ENCODE measurements at regions not wholly inside any gene's neighbourhood (a gene's known extent, or its start where the extent isn't known, plus 50 kb on each side); places are given as distances from the start of the nearest gene placed in this dataset.

DNA sequence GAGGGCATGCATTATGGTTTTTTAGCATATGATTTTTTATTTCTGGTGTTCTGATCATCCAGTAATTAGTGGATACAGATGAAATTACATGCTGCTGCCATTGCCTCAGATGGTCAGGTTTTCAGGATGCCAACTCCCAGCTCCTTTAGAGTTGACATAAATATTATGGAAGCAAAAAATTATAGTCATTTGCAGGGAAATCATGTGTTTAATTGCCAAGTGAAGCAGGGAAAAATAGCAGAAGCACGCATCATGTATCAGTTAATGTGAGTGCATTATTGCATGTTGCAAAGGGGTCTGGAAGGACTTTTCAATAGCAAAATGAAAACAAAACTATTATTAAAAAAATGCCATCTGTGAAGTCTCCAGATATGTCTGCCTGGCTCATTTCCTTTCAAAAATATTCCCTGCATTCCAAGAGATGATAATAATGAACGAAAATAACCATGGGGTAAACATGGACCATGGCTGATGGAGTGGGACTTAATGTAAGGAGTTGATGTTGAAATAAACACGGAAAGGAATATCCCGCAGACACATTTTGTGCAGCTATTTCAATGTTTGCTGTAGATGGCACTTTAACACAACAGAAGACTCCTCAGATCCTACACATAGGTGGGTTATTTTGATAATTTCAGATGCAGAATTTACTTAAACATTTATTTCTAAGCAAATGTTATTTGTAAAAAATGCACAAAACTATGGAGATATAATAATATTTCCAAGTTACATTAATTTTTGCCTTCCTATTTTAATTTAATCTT, 87.7 kb upstream of the DYNAP start:
- TF ChIP-seq POLR2A (IDR thresholded peaks at IDR 0.05), result no peak
- TF ChIP-seq, protein P1, sequence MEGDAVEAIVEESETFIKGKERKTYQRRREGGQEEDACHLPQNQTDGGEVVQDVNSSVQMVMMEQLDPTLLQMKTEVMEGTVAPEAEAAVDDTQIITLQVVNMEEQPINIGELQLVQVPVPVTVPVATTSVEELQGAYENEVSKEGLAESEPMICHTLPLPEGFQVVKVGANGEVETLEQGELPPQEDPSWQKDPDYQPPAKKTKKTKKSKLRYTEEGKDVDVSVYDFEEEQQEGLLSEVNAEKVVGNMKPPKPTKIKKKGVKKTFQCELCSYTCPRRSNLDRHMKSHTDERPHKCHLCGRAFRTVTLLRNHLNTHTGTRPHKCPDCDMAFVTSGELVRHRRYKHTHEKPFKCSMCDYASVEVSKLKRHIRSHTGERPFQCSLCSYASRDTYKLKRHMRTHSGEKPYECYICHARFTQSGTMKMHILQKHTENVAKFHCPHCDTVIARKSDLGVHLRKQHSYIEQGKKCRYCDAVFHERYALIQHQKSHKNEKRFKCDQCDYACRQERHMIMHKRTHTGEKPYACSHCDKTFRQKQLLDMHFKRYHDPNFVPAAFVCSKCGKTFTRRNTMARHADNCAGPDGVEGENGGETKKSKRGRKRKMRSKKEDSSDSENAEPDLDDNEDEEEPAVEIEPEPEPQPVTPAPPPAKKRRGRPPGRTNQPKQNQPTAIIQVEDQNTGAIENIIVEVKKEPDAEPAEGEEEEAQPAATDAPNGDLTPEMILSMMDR (IDR thresholded peaks at IDR 0.05 in 4 of 5, conservative IDR thresholded peaks at IDR 0.05 in 1 of 5), result no peak
